Cardiac muscle cell (in vitro differentiated cells and primary cell): ENCODE measurements at regions not wholly inside any gene's neighbourhood (a gene's known extent, or its start where the extent isn't known, plus 50 kb on each side); places are given as distances from the start of the nearest gene placed in this dataset.
A peak's percentile ranks its signal among the peaks of the same experiment; 100 is the strongest.

Source experiments
- DNase-seq, 2 donors: peaks; one replicate each; pipeline versions ENCODE4 v3.0.0 to v3.0.0-alpha.2; 2010 to 2017; ENCODE audit warnings: low read depth in 1 of 2, low spot score in 1 of 2
- H3K27ac ChIP-seq: fragments of 200-600 bp; sonication (generic); 2 replicates; pipeline ENCODE4 v1.5.1; 2016
- H3K27me3 ChIP-seq: fragments of 200-600 bp; sonication (generic); 2 replicates; pipeline ENCODE4 v1.6.0; 2016; ENCODE audit warnings: control low read depth
- H3K36me3 ChIP-seq: fragments of 200-600 bp; sonication (generic); 2 replicates; pipeline ENCODE4 v1.5.1; 2016; ENCODE audit warnings: control low read depth
- H3K4me1 ChIP-seq: fragments of 200-600 bp; sonication (generic); 2 replicates; pipeline ENCODE4 v1.8.1; 2017; ENCODE audit warnings: low read depth, mild to moderate bottlenecking, mixed run types
- H3K4me3 ChIP-seq: fragments of 200-600 bp; sonication (generic); 2 replicates; pipeline ENCODE4 v1.5.1; 2016; ENCODE audit warnings: mild to moderate bottlenecking
- H3K9me3 ChIP-seq: fragments of 200-600 bp; sonication (generic); 2 replicates; pipeline ENCODE4 v1.5.1; 2017; ENCODE audit warnings: low read depth, mild to moderate bottlenecking, control low read depth
- TF ChIP-seq, protein P1 (sequence below): IDR thresholded peaks from 2 replicates; pipeline ENCODE4 v1.5.1; 2012; ENCODE audit warnings: low read depth, mild to moderate bottlenecking, low read length

DNA sequence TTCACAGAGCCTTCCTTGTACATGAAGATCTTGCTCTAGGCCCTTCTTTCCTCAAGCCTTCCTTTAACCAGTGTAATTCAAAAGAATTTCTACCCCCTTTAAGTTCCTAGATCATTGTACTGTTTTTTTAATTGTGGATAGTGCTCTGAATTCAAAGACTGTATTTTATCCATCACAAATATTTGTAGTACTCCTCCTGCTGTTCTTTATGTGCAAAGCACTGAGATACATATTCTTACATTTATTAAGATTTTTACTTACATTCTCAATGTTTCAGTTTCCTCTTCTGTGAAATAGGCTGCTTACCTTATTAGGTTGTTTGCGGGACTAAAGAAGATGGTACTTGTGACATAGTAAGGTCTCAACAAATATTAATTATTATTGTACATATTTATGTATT, 168.8 kb upstream of the PDE4B start:
- no peak overlapping the region for H3K27ac ChIP-seq
- H3K36me3 ChIP-seq, result no peaks in the 10 kb centered on the region
- H3K27me3 ChIP-seq, result no peaks in the 10 kb centered on the region
- peak in 1 of 2 donors; percentile 17 for DNase-seq
- H3K9me3 ChIP-seq, result no peaks in the 10 kb centered on the region
- TF ChIP-seq, protein P1, sequence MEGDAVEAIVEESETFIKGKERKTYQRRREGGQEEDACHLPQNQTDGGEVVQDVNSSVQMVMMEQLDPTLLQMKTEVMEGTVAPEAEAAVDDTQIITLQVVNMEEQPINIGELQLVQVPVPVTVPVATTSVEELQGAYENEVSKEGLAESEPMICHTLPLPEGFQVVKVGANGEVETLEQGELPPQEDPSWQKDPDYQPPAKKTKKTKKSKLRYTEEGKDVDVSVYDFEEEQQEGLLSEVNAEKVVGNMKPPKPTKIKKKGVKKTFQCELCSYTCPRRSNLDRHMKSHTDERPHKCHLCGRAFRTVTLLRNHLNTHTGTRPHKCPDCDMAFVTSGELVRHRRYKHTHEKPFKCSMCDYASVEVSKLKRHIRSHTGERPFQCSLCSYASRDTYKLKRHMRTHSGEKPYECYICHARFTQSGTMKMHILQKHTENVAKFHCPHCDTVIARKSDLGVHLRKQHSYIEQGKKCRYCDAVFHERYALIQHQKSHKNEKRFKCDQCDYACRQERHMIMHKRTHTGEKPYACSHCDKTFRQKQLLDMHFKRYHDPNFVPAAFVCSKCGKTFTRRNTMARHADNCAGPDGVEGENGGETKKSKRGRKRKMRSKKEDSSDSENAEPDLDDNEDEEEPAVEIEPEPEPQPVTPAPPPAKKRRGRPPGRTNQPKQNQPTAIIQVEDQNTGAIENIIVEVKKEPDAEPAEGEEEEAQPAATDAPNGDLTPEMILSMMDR, result peak; percentile 26
- no peak overlapping the region for H3K4me3 ChIP-seq
- peaks cover 23% of the 10 kb centered on the region for H3K4me1 ChIP-seq

DNA sequence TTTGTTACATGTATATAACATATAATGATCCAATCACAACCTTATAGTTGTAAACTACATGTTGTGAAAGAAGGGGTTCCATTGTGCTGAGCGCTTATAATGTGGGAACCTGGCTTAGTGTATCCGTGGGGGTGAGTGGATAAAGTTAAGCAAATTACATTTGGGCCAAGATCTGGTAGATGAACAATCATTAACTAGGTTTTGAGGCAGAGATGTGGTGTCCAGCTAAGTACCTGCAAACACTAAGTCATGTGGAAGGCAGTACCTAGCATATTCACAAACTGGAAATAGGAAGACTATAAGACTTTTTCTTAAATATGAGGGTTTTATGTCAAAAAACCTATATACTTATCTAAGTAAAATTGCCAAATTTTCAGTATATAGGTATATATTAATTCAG, 167.2 kb upstream of the PDE4B start:
- H3K4me3 ChIP-seq, result no peak overlapping the region
- no peaks in the 10 kb centered on the region for H3K9me3 ChIP-seq
- TF ChIP-seq, protein P1, result no peak
- H3K36me3 ChIP-seq, result no peaks in the 10 kb centered on the region
- peaks cover 23% of the 10 kb centered on the region for H3K4me1 ChIP-seq
- no peaks in the 10 kb centered on the region for H3K27me3 ChIP-seq
- no peak overlapping the region for H3K27ac ChIP-seq
- DNase-seq, result no peak

DNA sequence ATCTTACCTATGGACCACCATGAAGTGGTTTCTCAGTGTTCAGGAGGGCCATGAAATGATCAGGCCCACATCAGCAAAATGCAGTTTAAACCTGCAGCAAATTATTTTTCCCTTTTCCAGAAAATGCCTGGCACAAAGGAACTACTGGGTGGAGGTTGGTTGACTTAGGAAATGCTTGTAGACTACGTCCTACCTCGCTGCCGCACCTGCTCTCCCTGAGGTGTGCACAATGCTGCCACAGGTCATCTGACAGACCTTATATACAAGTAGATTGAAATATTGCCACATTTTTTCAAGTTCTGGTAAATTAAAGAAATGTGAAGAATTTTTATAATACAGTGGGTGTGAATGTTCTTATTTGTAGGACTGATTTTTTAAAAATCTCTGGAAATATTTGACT, 166.7 kb upstream of the PDE4B start:
- Histone ChIP-seq H3K9me3 (no peaks in the 10 kb centered on the region), H3K4me3 (no peak overlapping the region), H3K27ac (no peak overlapping the region), H3K27me3 (no peaks in the 10 kb centered on the region), H3K4me1 (peaks cover 22% of the 10 kb centered on the region), H3K36me3 (no peaks in the 10 kb centered on the region)
- TF ChIP-seq, protein P1, result no peak
- no peak for DNase-seq

DNA sequence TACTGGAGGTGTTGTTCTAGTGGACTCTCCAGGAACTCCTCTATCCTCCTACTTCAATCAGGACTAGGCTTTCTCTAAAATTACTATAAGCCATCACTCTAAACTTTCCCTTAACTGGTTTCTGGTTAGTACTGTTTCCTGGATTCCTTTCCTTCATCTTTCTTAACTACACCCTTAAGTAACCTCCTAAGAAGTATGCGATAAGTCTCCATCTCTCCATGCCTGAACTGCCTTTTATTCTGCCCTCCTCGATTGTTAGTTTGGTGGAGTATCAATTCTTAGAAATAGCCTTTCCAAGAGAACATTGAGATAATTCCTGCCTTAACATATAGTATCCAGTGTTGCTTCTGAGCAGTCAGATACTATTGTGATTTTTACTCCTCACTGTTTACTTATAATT, 162.9 kb upstream of the PDE4B start:
- TF ChIP-seq, protein P1, result no peak
- no peak for DNase-seq
- H3K36me3 ChIP-seq, result no peaks in the 10 kb centered on the region

DNA sequence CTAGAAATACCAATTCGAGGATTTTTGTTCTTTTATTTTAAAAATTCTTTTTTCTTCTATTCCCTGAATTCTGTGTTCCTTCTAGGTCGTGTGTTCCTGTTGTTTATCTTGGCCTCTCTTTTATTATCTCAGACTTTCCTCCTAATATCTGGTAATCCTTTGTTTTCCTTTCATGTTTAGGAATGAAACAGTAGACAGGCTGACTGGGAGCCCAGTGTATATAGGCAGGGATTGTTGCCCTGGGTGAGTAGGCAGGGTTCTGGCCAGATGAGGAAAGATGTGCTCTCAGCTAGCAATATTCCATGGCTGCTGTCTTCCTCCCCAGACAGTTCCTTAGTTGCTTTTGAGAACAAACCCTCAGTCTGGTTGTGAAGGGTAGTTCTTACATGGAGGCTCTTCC, 161.8 kb upstream of the PDE4B start:
- TF ChIP-seq, protein P1, result no peak
- DNase-seq, result peak in 1 of 2 donors; percentile 39
- no peaks in the 10 kb centered on the region for H3K4me1 ChIP-seq
- no peak overlapping the region for H3K4me3 ChIP-seq
- no peak overlapping the region for H3K27ac ChIP-seq
- no peaks in the 10 kb centered on the region for H3K27me3 ChIP-seq
- no peaks in the 10 kb centered on the region for H3K9me3 ChIP-seq
- no peaks in the 10 kb centered on the region for H3K36me3 ChIP-seq

More for the DNA sequence above, 162.9 kb upstream of the PDE4B start:
- H3K9me3 ChIP-seq, result no peaks in the 10 kb centered on the region
- H3K4me3 ChIP-seq, result no peak overlapping the region
- no peaks in the 10 kb centered on the region for H3K27me3 ChIP-seq
- H3K27ac ChIP-seq, result no peak overlapping the region
- H3K4me1 ChIP-seq, result no peaks in the 10 kb centered on the region

DNA sequence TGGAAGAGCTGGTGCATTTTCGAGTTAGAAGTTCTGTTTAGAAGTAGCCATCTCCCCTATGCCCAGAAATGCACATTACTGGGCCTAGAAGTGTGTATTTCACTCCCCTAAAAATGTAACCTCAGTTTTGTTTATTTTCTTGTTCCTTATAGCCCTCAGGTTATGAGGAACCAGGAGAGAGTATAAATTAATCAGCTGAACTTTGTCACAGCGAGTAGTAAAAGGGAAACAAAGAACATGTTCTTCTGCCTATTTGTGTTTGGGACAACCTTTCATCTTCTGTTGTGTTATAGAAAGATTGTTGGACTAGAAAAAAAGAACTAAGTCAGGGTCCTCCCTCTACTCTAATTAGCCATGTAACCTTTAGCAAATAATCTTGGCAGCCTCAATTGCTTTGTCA, 160.5 kb upstream of the PDE4B start:
- Histone ChIP-seq H3K36me3 (no peaks in the 10 kb centered on the region), H3K4me3 (no peak overlapping the region), H3K27me3 (no peaks in the 10 kb centered on the region), H3K4me1 (no peaks in the 10 kb centered on the region), H3K27ac (no peak overlapping the region), H3K9me3 (no peaks in the 10 kb centered on the region)
- no peak for DNase-seq
- TF ChIP-seq, protein P1, result no peak
